GM19452 (cell line): ENCODE measurements at regions not wholly inside any gene's neighbourhood (a gene's known extent, or its start where the extent isn't known, plus 50 kb on each side); places are given as distances from the start of the nearest gene placed in this dataset.

Source experiments
- ATAC-seq: cut with Tn5 transposase; IDR thresholded peaks from one replicate; pipeline ENCODE4 v1.9.1; 2021; ENCODE audit not compliant: unreplicated experiment

DNA sequence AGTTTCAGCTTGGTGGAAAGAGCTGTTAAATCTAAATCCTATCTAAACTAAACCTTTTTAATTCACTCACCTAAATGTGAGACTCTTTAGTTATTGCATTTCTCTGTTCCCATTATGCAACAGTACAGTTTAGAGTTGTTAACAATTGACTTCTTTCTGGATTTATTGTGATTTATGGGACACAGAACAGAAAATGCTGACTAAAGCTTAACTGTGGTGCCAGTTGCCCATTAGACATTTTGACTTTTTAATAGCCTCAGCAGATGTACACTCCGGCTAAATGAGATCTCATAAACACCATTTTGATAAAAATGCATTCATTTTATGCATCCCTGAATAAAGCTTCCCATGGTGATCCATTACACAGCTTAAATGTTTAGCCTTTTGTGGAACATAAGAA is 356.6 kb downstream of the CASP12 start:
- ATAC-seq: no peak

DNA sequence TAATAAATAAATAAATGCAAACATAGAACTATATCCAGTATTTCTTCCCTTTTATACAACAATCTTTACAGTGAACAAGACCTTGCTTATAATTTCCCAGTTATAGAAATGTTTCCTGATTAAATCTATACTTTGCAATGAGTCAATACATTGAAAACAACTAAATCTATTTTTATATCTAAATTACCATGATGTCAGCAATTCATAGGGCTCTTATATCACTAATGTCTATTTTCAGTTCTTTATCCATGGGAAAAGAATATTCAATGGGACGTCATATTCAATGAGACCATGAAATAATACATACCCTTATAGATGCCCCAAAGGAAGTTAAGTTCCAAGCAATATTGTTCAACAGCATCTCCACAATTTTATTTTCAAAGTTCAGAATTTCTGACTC is 359.9 kb downstream of the CASP12 start:
- no peak for ATAC-seq

DNA sequence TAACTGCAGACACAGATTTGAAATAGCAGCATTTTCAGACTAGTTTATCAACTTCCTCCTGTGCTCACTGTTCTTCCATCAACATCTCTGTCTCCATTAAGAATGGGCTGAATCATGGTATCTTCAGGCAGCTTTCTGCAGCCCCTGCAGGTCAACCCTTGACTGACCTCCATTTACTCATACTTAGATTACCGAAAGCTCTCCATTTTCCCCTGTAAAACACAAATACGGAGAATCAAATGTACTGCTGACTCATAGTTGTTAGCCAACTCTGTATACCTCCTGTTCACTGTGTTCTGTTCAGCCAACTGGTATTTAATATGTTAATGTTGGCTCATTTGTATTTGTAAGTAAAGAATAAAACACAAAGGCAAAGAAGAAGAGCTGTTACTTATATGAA is 364.0 kb downstream of the CASP12 start:
- ATAC-seq: no peak

DNA sequence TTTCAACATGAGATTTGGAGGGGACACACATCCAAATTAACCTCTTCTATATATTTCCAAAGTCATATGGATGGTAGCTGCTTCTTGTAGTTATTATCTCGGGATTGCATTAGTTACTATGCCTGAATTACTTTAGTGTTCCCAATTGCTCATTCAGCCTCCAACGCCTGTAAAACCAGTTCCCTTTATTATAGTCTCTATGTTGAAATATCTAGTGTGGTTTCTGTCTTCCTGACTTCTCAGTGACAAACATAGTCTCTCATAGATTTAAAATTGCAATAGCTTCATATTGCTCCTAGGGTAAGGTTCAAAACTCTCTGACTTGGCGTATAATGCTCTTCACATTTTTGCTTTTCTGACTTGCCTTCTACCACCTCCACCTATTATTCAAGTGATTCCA is 366.4 kb downstream of the CASP12 start:
- ATAC-seq: no peak

DNA sequence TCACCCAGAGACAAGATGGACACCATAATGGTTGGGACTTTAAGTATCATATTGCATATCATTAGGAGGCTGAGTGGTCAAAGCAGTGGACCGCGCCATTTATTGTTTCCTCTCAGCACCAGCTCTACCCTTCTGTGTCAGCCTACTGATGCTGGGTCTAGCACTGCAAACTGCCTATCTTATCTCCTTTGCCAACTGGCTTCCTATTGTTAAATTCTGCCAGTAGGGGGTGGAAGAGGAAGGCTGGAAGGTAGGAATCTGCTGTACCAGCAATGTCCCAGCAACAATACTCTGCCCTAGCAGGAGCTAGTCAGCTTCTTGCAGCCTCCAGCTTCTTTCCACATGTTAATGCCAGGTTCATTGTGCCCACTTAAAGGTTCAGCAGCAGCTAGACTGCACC is 367.1 kb upstream of the PDGFD start:
- ATAC-seq: no peak

DNA sequence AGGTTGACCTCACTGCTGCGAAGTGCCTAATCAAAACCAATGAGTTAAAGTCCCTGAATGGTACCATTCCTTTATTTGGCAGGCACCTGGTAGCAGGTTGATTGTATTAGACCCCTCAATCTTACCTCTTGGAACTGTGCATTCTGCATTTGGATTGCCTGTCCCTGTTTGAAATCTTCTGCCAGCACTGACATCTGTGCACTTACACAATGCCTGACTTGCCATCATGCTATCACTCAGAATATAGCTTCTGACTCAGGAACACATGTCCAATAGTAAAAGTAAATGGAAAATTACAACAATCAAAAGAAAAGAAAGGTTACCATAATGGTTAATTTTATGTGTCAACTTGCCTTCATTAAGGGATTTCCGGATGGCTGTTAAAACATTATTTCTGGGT is 366.0 kb upstream of the PDGFD start:
- ATAC-seq: no peak

DNA sequence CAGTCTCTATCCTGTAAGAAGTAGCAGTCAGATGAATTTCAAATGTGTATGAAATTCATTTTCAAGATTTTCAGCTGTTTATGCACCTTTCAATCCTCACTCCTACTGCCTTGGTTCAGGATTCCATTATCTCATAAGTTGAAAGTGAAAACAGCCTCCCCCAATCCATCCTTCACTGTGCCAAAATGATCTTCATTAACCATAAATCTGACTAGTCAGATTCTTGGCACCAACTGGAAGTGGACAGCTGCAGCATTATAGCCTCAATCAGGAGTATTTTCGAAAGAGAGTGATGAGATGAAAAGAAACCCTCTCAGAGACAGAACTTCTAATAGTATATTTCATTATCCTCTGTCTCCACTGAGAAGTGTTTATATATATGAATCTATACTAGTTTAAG is 365.3 kb upstream of the PDGFD start:
- no peak for ATAC-seq

DNA sequence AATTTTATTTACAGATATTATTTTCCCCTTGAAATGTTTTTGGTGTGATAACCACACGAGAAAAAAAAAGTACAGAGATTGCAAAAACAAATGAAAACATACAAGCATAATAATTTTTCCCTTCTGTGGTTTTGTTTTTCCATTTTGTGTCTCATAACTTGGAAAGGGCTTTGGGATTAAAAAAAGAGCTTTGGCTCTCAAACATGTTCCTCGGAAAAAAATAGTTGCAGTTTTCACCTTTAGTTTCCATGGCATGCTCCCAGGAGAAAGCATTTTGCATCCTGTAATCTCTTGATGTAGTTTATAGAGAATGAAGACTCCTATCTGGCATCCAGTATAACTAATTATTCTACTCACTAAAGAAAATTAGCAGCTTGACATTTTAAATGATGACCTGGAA is 362.1 kb upstream of the PDGFD start:
- no peak for ATAC-seq

DNA sequence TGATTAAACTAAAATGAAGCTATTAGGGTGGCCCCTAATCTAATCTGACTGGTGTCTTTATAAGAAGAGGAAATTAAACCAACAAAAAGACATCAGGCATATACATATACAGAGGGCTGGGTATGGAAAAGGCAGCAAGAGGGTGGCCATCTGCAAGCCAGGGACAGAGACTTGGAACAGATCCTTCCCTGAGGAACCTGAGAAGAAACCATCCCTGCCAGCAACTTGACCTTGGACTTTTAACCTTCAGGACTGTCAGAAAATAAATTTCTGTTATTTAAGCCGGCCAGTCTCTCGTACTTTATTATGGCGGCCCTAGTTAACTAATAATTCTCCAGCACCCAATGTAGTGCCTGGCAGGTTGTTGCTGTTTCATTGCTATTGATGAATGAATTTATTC is 361.5 kb upstream of the PDGFD start:
- no peak for ATAC-seq

DNA sequence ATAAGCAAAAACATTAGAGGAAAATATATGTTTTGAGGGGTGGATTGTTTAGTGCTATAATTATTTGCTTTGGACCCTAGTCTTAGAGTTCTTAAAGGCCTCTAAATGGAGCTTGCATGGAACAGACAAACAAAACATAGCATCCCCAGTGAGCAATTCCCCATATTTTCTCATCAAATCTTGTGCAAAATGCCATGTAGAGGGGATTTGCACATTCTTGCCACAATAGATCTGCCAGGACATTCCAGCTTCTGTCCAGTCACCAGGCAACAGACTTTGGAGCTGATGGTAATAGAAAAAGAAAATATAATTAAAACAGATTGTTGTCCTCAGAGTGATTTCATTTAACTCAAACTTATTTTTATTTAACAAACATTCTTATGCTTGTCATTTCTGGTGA is 360.3 kb upstream of the PDGFD start:
- ATAC-seq: no peak

DNA sequence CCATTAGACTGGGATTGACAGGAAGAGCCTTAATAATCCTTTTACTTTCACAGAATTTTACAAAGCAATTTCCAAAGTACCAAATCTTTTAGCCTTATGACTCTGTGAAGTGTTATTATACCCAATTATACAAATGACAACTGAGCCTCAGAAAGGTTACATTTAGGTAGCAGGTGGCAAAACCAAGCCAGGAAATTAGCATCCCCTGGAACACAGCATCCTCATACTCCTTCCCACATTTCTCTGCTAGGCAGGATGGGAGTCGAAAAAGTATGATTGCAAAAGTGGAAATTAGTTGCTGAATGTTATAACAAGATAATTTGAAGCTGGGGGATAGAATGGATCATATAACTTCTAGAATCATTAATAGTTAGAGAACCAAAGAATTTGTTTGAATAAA is 359.7 kb upstream of the PDGFD start:
- ATAC-seq: no peak

DNA sequence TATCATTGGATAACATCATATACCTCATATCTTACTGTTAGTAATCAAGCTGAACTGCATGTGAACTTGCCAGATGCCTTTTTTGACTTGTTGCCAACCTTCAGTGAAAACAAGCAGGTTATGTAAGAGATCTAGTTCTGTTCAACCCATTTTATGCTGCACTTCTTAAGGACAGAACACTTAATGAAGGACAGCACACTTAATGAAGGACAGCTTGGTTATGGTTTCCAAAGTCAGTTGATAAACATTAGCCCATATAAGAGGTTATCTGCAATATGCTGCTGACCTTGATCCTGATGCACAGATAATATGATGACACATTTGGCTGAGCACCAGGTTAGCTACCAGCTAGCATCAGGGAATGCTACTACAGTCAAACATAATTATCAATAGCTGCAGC is 358.7 kb upstream of the PDGFD start:
- no peak for ATAC-seq

DNA sequence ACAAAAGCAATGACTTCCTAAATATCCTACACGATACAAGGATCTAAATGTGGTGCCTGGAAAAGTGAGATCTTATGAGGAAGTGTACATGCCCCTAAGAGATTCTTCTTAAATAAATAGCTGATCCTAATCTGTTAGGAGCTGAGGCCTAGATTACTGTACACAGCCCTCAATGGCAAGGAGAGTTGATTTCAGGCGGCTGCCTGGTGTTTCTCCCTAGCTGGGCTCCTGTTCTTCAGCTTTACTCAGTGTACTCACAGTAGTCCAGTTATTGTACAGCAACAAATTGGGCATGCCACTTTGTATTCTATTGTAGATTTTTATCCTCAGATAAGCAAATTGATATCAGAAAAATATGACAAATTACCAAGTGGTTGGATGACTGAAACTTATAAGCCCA is 358.2 kb upstream of the PDGFD start:
- ATAC-seq: no peak

DNA sequence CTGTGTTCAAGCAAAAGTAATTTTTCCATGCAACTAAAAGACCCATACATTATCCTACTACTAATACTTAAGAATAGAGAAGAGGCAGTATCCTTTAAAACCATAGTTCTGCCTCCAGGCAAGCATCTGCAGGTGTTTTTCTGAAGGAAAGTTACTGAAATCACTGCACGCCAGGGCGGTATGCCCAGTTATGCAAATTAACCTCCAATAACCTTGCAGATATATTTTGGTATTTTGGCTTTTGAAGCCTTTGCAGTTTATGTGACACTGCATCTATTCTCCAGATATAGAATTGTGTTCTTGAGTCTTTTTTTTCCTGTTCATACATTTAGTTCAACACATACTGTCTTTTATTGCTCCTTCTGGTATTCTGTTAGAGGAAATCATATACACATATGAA is 346.2 kb upstream of the PDGFD start:
- no peak for ATAC-seq

DNA sequence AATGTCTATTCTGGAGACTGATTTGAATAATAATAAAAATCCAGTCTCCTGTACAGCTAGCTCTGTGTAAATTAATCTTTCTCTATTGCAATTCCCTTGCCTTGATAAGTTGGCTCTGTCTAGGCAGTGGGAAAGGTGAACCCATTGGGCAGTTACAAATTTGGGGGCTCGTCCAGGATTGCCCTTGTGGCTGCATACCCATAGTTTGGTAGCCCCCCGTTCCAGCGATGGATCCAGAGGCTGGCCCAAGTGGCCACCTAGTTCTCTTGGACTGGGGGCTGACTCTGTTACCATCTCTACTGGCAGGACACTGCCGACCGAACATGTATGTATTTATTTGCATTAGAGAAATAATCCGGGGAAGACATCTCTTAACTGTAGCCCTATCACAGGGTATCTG is 326.2 kb upstream of the PDGFD start:
- no peak for ATAC-seq

DNA sequence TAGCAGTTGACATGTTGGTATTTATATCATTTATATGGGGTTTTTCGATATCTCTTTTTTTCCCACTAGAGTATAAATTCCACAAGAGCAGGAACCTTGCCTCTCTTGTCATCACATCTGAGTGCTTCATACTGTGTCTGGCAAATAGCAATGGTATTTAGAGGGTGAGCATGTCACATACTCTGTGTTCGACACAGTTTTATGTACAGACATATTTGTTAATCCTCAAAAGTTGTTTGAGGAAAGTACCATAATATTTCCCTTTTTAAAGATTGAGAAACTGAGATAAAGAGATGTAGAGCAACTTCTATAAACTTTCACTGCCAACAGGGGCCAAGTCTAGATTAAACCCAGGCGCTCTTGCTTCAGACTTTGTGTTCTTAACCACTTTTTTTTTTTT is 324.6 kb upstream of the PDGFD start:
- ATAC-seq: no peak

DNA sequence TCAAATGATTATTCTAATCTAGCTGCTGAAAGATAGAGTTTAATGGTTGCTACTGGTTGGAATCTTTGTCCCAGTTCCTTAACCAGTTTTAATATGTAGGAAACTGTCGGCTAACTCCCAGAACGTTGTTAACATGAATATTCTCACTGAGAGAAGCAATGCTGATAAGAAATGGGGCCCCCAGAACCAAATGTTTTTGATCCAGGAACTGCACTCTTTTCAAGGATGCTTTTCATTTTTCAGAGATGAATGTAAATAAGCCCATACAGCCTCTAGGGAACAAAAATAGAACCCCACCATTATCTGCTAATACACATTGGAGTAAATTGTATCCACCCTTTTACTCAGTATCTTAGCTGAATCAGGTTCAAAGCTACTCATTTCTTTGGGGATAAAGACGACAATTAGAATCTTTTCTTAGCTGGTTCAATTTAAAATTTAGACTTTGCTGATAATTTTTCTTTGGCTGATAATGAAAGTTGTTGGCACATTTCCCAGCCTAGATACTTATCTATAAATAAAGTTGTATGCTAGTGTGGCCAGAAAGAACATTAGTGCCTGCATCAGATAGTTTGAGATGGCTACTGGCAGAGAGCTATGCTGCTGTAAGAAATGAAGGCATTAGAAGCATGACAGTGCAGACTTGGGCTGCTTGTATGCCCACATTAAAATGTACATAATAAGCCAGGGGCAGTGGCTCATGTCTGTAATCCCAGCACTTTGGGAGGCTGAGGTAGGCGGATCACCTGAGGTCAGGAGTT is 323.3 kb upstream of the PDGFD start:
- no peak for ATAC-seq

DNA sequence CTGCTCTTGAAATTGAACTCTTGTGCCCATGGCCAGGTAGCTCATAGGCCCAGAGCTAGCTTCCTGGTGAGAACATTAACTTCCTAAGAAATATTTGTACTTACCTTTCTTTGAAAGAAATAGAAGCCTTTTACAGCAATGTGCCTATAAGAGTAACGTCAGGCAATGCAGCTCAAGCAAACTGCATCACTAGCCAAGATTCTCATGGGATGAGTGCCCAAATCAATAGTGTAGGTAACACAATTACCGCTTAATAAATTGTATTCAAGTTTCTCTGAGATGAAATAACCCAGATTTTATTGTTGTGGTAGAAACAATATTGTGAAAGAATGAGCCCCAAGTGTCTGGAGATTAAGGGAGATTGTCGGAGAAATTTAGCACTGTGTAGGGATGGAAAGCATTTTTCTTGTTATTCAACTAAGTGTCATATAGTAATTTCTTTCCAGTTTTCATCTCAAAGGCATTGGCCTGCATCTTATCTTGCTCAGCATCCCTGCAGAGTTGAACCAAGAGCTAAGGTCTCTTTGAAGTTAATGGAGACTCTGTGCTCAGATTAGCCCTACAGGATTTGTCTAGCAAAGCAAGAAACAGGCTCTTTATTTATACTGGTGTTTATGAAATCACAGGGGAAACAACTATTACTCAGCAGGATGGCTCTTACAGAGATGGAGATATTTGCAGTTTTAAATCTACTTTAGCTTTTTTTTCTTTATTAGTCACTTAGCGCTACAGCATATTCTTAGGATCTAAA is 321.0 kb upstream of the PDGFD start:
- ATAC-seq: no peak

DNA sequence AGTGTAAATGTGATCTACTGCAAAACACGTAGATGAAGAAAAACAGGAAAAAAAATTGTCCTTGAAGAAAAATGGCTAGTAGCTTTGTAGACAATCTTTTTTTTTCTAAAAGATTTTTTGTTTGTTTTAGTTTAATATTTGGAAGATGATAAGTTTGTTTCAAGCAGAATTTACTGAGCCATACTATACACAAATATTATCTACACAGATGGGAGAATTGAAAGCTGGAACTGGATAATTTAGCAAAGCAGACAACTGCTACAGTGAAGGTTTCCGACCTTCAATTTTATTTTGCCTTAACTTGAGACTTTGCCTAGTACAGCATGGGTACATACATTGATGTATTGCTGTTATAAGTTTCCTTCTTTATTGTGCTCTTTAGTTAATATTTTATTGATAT is 313.0 kb upstream of the PDGFD start:
- no peak for ATAC-seq

DNA sequence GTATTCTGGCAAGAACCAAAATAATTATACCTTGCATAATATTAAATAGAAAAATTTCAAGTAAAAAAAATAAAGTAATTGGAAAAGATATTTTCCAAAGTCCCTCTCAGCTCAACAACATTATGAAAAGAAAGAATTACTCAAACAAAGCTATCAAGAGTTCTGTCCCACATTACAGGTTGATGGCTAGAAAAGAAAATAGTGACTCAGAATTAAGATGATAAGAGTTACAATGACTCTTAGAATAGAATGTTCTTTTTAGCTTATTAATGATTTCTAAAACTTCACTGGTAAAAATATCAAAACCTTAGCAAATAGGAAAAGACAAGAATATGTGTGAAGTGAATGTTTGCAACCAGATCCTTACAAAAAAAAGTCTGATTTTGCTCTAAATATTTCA is 312.5 kb upstream of the PDGFD start:
- no peak for ATAC-seq

DNA sequence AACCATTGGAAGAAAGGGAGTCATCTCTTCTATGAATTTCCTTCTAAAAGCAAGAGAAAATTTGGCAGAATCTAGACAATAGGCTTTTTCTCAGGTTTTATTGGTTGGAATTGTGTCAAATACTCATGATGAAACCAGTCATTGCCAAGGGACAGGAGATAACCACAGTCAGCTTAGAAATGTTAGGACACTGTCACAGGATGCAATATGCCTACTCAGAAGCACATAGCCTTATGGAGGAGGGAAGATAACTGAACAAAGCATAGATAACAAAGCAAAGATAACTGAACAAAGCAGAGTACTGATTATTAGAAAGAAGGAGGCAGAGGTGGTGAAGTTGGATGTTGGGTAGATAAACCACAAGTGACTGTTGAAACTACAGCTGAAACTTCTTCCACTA is 303.5 kb upstream of the PDGFD start:
- no peak for ATAC-seq

DNA sequence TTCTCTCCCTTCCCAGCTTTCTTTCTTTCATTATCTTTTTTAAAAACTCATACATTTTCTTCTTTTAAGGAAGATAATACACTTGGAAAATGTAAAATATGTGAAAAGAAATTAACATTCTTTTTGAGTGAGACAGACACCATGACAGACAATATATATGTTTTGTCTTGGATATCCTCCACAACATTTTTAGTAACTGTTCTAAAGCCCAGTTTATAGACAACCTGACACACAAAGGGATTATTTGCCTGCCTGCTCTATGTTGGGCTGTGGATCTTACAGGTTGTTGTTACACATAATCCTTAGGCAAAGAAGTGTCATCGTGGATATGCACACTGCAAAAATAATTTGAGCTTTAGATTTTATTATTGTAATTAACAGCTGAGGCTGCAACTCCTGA is 301.4 kb upstream of the PDGFD start:
- ATAC-seq: no peak

DNA sequence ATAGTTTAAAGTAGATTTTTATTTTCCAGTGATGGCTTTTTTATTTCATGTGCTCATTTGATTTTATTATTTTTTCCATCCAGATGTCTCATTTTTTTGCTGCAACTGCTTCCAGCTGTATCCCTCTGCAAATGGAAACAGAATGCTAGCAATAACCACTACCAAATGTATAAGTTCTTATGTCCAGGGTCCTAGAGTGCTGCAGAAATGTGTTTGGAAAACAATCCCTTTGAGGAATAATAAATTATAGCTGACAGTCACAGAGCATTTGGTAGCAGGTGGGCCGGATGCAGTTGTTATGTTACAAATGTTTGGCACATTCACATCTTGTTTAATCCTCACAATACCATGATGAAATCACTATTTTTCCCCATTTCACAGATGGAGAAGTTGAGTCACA is 300.7 kb upstream of the PDGFD start:
- ATAC-seq: no peak
